BLaER1 (cell line): ENCODE measurements at regions not wholly inside any gene's neighbourhood (a gene's known extent, or its start where the extent isn't known, plus 50 kb on each side); places are given as distances from the start of the nearest gene placed in this dataset.

Experiments
- H3K27ac ChIP-seq: shearing (Covaris generic); formaldehyde crosslinking; 2 replicates; pipeline ENCODE4 v1.8.1; 2022
- H3K27me3 ChIP-seq: shearing (Covaris generic); formaldehyde crosslinking; 2 replicates; pipeline ENCODE4 v1.8.1; 2022
- H3K36me3 ChIP-seq: shearing (Covaris generic); formaldehyde crosslinking; 2 replicates; pipeline ENCODE4 v1.8.1; 2022
- H3K4me1 ChIP-seq: shearing (Covaris generic); formaldehyde crosslinking; 2 replicates; pipeline ENCODE4 v1.8.1; 2022
- H3K4me2 ChIP-seq: shearing (Covaris generic); formaldehyde crosslinking; 2 replicates; pipeline ENCODE4 v1.8.1; 2022
- H3K4me3 ChIP-seq: shearing (Covaris generic); formaldehyde crosslinking; 2 replicates; pipeline ENCODE4 v1.8.1; 2022
- H3K9ac ChIP-seq: shearing (Covaris generic); formaldehyde crosslinking; 2 replicates; pipeline ENCODE4 v1.8.1; 2022
- H3K9me3 ChIP-seq: shearing (Covaris generic); formaldehyde crosslinking; 2 replicates; pipeline ENCODE4 v1.8.1; 2022
- H4K20me1 ChIP-seq: shearing (Covaris generic); formaldehyde crosslinking; 2 replicates; pipeline ENCODE4 v1.8.1; 2022
- Cebpa-rat ChIP-seq: shearing (Covaris generic); IDR thresholded peaks from 2 replicates; pipeline ENCODE4 v1.8.1; 2022

DNA sequence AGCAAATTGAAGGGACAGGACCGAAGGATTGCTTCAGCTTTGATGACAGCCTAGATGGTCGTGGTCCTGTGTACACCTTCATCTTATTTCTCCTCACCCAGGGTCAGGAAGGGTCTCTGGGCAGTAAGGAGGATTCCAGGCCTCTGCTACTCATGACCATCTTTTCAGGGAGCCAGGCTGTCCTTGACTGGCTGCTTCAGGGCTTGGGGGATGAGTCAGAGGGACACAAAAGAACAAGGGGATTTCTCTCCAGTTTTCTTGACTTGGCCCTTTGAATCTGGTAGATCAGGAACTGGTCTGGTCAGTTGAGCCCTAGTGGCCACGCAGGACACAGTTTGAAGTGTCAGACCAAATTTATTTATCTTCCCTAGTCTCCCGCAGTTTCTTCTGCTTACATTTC lies 402.1 kb upstream of the CHD6 start:
- Histone ChIP-seq H3K4me3 (no peak overlapping the region), H3K27me3 (no peaks in the 10 kb centered on the region), H3K9me3 (no peaks in the 10 kb centered on the region), H3K4me2 (no peak overlapping the region), H3K4me1 (no peaks in the 10 kb centered on the region), H4K20me1 (no peaks in the 10 kb centered on the region), H3K36me3 (no peaks in the 10 kb centered on the region), H3K27ac (no peak overlapping the region), H3K9ac (no peak overlapping the region)
- no peak for TF ChIP-seq Cebpa-rat

DNA sequence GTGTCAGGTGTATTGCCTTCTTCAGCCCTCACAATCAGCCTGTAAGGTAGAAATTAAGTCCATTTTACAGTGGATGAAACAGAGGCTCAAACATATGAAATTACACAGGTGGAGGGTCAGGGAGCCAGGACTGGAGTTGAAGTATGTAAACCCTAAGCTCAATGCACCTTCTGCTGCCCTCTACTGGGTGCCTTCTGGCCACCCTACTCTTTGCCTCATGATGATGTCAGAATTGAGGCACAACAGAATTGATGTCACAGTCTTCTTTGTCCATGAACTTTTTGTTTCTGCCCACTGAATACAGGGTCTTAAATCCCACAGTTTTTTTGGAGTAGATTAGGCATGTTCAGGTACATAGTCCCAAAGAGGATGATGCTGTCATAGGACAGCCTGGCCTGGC lies 400.8 kb upstream of the CHD6 start:
- TF ChIP-seq Cebpa-rat: no peak
- Histone ChIP-seq H3K27me3 (no peaks in the 10 kb centered on the region), H3K4me3 (no peak overlapping the region), H3K4me2 (no peak overlapping the region), H3K4me1 (no peaks in the 10 kb centered on the region), H3K9me3 (no peaks in the 10 kb centered on the region), H3K27ac (no peak overlapping the region), H3K9ac (no peak overlapping the region), H4K20me1 (no peaks in the 10 kb centered on the region), H3K36me3 (no peaks in the 10 kb centered on the region)

DNA sequence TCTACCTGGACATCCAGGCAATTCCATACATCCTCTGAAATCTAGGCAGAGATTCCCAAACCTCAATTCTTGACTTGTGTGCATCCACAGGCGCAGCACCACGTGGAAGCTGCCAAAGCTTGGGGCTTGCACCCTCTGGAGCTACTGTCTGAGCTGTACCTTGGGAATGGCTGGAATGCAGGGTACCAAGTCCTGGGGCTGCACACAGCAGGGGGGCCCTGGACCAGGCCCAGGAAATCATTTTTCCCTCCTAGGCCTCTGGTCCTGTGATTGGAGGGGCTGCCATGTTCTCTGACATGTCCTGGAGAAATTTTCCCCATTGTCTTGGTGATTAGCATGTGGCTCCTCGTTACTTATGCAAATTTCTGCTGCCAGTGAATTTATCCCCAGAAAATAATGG lies 391.9 kb upstream of the CHD6 start:
- Histone ChIP-seq H3K27ac (no peak overlapping the region), H3K4me3 (no peak overlapping the region), H3K9ac (no peak overlapping the region), H3K36me3 (no peaks in the 10 kb centered on the region), H3K4me2 (no peak overlapping the region), H3K9me3 (peaks cover 19% of the 10 kb centered on the region), H3K27me3 (no peaks in the 10 kb centered on the region), H4K20me1 (no peaks in the 10 kb centered on the region), H3K4me1 (no peaks in the 10 kb centered on the region)
- no peak for TF ChIP-seq Cebpa-rat

DNA sequence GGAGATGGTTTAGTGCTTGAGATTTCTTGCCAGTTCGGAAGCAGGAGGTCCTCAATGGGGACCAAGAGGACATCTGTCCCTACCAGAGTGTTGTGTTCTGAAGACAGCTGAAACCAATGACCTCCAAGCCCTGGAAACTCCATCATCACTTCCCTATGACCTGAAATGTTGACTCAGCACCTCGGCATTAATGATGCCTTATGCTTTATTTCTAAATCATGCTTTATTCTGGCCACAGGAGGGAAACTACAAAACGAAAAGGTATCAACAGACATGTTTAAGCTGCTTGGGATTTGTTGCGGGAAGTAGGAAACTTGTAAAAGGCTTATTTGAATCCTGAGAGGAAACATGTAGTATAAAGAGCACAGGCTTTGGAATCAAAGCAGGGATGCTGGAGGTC lies 389.1 kb upstream of the CHD6 start:
- Histone ChIP-seq H3K4me2 (no peak overlapping the region), H3K9ac (no peak overlapping the region), H3K27me3 (no peaks in the 10 kb centered on the region), H3K4me3 (no peak overlapping the region), H3K36me3 (no peaks in the 10 kb centered on the region), H3K9me3 (peaks cover 19% of the 10 kb centered on the region), H4K20me1 (no peaks in the 10 kb centered on the region), H3K4me1 (no peaks in the 10 kb centered on the region), H3K27ac (no peak overlapping the region)
- TF ChIP-seq Cebpa-rat: no peak

DNA sequence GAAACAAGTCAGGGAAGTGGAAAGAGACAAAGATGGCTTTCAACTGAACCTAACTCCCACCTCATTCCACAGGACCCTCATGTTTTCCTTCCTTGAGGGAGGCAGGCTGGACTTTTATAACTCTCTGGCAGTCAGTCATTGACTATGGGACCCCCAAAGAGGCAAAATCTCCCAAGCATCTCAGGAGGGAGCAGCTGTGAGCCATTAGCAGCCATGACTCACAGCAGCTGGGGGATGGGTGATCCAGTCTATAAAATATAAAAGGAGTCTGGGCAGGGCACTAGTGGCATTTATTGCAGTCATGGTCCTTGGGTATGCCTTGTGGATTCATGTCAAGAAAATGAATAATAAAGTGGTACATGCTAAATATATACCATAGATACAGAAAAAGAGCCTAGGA lies 387.0 kb upstream of the CHD6 start:
- H4K20me1 ChIP-seq: no peaks in the 10 kb centered on the region
- H3K36me3 ChIP-seq: no peaks in the 10 kb centered on the region
- H3K27me3 ChIP-seq: no peaks in the 10 kb centered on the region
- H3K4me2 ChIP-seq: no peak overlapping the region
- H3K27ac ChIP-seq: no peak overlapping the region
- peaks cover 15% of the 10 kb centered on the region for H3K9me3 ChIP-seq
- no peak overlapping the region for H3K9ac ChIP-seq
- H3K4me3 ChIP-seq: no peak overlapping the region
- no peaks in the 10 kb centered on the region for H3K4me1 ChIP-seq
- no peak for TF ChIP-seq Cebpa-rat

DNA sequence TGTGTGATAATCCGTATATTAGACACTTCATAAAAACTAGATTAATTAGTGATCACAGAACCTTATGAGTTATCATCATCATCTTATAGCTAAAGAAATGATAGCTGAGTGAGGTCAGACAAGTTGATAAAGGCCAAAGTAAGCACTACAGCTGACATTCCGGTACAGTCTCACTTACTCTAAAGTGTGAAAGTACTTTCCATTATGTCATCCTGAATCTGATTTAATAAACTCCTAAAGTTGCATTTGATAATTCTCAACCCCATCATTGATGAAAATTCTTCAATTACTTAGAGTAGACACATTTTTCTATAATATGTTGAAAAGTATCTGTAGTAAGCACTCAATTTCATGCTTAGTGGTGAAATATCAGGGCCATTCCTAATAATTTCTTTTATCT lies 385.2 kb upstream of the CHD6 start:
- TF ChIP-seq Cebpa-rat: no peak
- no peaks in the 10 kb centered on the region for H3K27me3 ChIP-seq
- no peak overlapping the region for H3K9ac ChIP-seq
- no peak overlapping the region for H3K27ac ChIP-seq
- no peaks in the 10 kb centered on the region for H3K36me3 ChIP-seq
- H3K4me2 ChIP-seq: no peak overlapping the region
- no peaks in the 10 kb centered on the region for H3K4me1 ChIP-seq
- H3K4me3 ChIP-seq: no peak overlapping the region
- H4K20me1 ChIP-seq: no peaks in the 10 kb centered on the region
- peaks cover 10% of the 10 kb centered on the region for H3K9me3 ChIP-seq

DNA sequence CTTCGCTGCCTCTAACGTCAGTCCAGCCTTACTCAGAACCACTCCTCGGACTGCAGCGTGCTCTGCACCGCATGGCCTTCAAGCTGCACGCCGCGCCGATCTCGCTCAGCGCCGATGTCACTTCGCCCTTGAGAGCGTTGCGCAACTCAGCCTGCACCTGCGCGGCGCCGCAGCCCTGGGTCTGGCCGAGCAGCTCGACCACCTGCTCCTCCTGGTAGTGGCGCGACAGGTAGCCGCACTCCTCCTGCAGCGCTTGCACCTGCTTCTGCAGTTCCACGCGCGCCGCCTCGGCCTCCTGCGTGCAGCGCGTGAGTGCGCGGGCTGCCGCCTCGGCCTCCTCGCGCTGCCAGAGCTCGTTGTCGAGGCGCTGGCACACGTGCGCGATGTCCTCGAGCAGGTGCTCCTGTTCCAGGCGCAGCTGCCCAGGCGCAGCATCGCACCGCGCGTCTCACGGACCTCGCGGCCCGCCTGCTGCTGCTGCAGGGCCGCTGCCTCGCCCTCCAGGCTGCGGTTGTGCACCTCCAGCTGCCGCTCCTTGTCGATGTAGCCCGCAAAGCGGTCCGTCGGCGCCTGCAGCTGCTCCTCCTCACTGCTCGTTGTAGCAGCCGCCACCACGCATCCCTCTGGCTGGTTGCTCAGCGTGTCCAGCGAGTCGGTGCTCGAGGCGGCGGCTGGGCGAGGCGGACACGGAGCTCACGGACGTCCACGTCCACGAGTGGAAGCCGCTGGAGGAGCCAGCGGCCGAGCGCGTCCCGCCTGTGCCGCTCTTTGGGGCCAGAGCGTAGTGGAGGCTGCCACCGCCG lies 380.6 kb upstream of the CHD6 start:
- TF ChIP-seq Cebpa-rat: no peak
- Histone ChIP-seq H3K9ac (no peak overlapping the region), H3K4me1 (peaks cover 9% of the 10 kb centered on the region), H3K27me3 (no peaks in the 10 kb centered on the region), H3K4me3 (no peak overlapping the region), H3K4me2 (no peak overlapping the region), H3K27ac (no peak overlapping the region), H3K36me3 (no peaks in the 10 kb centered on the region), H4K20me1 (no peaks in the 10 kb centered on the region), H3K9me3 (peaks cover 13% of the 10 kb centered on the region)

DNA sequence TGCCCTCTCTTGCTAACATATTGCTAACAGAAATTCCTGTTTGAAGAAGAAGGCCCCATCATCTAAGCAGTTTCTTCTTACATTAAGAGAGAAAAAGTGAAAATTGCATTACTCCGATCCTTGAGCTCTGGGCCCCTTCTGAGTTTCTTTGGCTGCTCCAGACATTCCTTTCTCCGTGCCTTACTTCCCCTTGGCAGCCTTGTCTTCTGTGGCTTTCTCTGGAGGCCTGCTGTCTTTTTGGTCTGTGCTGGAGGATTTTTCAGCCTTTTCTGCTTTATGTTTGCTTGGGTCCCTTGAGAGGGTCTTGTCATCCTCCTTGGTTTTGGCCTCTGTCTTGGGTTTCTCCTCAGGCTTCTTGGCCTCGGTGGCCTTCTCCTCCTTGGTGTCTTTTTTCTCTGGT lies 378.8 kb upstream of the CHD6 start:
- Histone ChIP-seq H4K20me1 (no peaks in the 10 kb centered on the region), H3K9me3 (peaks cover 13% of the 10 kb centered on the region), H3K4me1 (peaks cover 9% of the 10 kb centered on the region), H3K9ac (no peak overlapping the region), H3K4me2 (no peak overlapping the region), H3K4me3 (no peak overlapping the region), H3K36me3 (no peaks in the 10 kb centered on the region), H3K27ac (no peak overlapping the region), H3K27me3 (no peaks in the 10 kb centered on the region)
- TF ChIP-seq Cebpa-rat: no peak

DNA sequence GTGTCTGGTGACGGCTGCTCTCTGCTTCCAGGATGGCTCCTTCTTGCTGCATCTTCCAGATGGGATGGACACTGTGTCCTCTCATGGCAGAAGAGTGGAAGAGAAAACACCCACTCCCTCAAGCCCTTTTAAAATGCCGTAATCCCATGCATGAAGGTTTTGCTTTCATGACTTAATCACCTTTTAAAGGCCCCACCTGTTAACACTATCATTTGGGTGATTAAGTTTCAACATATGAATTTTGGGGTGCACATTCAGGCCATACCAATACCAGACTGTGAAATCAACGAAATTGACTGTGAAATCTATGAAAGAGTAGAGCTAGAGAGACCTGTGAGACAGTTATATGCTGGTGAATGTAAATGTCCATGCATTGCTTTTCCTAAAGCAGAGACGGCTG lies 374.3 kb upstream of the CHD6 start:
- peaks cover under 1% of the 10 kb centered on the region for H3K4me1 ChIP-seq

DNA sequence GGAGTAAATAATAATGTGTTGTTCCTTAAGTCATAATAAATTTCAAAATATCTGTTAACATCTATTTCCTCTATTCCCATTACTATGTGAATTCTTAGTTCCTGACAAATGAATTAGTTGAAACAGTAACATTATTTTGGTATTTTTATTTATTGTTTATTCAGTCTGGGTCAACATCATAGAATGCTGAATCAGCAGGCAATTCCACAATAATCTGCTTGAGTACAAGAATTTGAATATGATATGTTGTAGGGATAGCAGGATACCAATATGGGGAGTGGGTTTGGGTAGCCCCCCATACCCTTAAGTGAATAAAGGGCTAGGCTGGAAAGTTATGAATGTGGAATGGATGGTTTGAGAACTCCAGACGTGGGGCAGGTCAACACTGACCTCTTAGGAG lies 373.2 kb upstream of the CHD6 start:
- Histone ChIP-seq H3K36me3 (no peaks in the 10 kb centered on the region), H3K27ac (no peak overlapping the region), H3K9me3 (no peaks in the 10 kb centered on the region), H4K20me1 (no peaks in the 10 kb centered on the region), H3K27me3 (no peaks in the 10 kb centered on the region), H3K4me2 (no peak overlapping the region), H3K9ac (no peak overlapping the region), H3K4me3 (no peak overlapping the region), H3K4me1 (no peaks in the 10 kb centered on the region)
- no peak for TF ChIP-seq Cebpa-rat

More for the DNA sequence above, 374.3 kb upstream of the CHD6 start:
- H3K9ac ChIP-seq: no peak overlapping the region
- H3K4me3 ChIP-seq: no peak overlapping the region
- no peaks in the 10 kb centered on the region for H3K9me3 ChIP-seq
- TF ChIP-seq Cebpa-rat: no peak
- no peak overlapping the region for H3K27ac ChIP-seq
- no peaks in the 10 kb centered on the region for H3K36me3 ChIP-seq
- H3K27me3 ChIP-seq: no peaks in the 10 kb centered on the region
- H4K20me1 ChIP-seq: no peaks in the 10 kb centered on the region
- H3K4me2 ChIP-seq: no peak overlapping the region
